Activated CD8-positive, alpha-beta T cell treated with anti-CD3 and anti-CD28 coated beads, Interleukin-2, amount 10 ng/mL, durations not matched to agents 7 days and 5 days (primary cell): ENCODE measurements at regions not wholly inside any gene's neighbourhood (a gene's known extent, or its start where the extent isn't known, plus 50 kb on each side); places are given as distances from the start of the nearest gene placed in this dataset.

ENCODE experiments used
- ATAC-seq: fragments of 150-1000 bp; cut with Tn5 transposase; one replicate; pipeline ENCODE4 v1.10.0; 2021; ENCODE audit warnings: moderate library complexity
- CTCF ChIA-PET: fragments of 350-600 bp; sonication (Branson Sonifier 250); formaldehyde crosslinking; loops from one replicate; lab custom pipeline; 2021; ENCODE audit warnings: antibody characterized with exemption; lab: Charles Lee
- POLR2A ChIA-PET: fragments of 350-600 bp; sonication (Branson Sonifier 250); formaldehyde crosslinking; loops from one replicate; lab custom pipeline; 2021; ENCODE audit warnings: antibody characterized with exemption; lab: Charles Lee
- DNase-seq: peaks from one replicate; pipeline ENCODE4 v3.0.0-alpha.2; 2020
- H3K27ac Mint-ChIP-seq: one replicate; pipeline ENCODE4 v1.8.0; 2021; ENCODE audit warnings: mild to moderate bottlenecking, mixed read lengths
- H3K27me3 Mint-ChIP-seq: one replicate; pipeline ENCODE4 v1.8.0; 2021; ENCODE audit warnings: low read depth, mixed read lengths
- H3K36me3 Mint-ChIP-seq: one replicate; pipeline ENCODE4 v1.8.0; 2021; ENCODE audit warnings: low read depth, mixed read lengths
- H3K4me1 Mint-ChIP-seq: one replicate; pipeline ENCODE4 v1.8.0; 2021; ENCODE audit warnings: low read depth, mixed read lengths
- H3K4me3 Mint-ChIP-seq: one replicate; pipeline ENCODE4 v1.8.0; 2021; ENCODE audit warnings: mild to moderate bottlenecking, mixed read lengths
- H3K9me3 Mint-ChIP-seq: one replicate; pipeline ENCODE4 v1.8.0; 2022; ENCODE audit warnings: mixed read lengths; ENCODE audit not compliant: insufficient read depth

DNA sequence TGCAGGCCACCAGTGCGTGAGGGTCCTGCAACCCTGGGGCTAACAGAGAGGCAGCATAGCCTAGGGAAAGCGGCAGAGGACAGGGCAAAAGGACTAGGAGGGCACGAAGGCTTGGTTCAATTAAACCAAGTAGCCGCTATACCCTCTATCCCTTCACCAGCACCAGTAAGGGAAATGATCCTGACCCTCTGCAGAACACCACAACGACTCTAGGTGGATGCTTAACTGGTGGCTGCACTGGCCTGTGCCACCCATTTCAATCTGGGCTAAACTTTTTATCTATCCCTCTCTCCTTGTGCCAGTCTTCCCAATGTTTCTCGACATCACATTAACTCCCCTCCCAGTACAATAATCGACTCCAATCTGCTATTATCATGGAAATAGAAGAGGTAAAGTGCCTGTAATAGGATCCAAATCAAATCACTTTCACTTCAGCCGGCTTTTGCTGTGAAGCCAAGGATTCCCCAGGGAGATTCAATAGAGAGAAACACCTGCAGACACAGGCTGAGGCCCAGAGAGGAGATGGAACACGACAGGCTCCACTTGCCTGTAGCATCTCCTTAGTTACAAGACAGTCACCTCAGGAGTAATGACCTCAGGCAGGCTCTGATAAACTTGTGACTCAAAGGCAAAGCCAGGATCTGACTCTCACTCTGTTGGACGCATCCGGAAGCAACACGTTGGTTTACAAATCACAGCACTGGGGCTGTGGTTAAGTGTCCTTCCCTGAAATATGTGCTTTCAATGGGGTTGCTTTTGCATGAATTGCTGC lies 791.6 kb upstream of the ARRDC4 start:
- Mint-ChIP-seq H3K9me3 (peaks cover 3% of the 10 kb centered on the region), H3K36me3 (no peaks in the 10 kb centered on the region), H3K4me3 (no peak overlapping the region), H3K27ac (no peak overlapping the region), H3K4me1 (no peaks in the 10 kb centered on the region), H3K27me3 (no peaks in the 10 kb centered on the region)
- CTCF ChIA-PET, result no interaction called here
- POLR2A ChIA-PET, result no interaction called here
- DNase-seq (no peak), ATAC-seq (no peak)

DNA sequence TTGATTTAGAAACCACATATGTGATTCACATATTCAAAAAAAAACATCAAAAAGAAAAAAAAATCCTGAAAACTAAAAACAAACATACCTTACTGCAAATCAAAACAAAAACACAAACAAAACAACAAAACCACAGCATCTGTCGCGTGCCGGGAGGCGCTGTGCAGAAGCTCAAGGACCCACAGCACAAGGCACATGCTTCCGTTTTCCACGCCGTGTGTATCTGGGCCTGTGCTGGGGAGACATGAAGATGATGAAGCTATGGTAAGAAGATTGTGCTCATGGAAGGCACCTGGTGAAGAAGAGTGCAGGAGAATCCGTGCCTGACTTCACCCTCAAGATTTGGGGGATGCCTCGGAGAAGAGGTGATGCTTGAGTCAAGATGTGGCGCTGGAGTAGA lies 788.9 kb upstream of the ARRDC4 start:
- H3K4me3 Mint-ChIP-seq, result no peak overlapping the region
- H3K27ac Mint-ChIP-seq, result no peak overlapping the region
- CTCF ChIA-PET, result no interaction called here
- ATAC-seq, result no peak
- no peak for DNase-seq
- no peaks in the 10 kb centered on the region for H3K36me3 Mint-ChIP-seq
- no peaks in the 10 kb centered on the region for H3K4me1 Mint-ChIP-seq
- peaks cover 3% of the 10 kb centered on the region for H3K9me3 Mint-ChIP-seq
- POLR2A ChIA-PET, result no interaction called here
- H3K27me3 Mint-ChIP-seq, result no peaks in the 10 kb centered on the region

DNA sequence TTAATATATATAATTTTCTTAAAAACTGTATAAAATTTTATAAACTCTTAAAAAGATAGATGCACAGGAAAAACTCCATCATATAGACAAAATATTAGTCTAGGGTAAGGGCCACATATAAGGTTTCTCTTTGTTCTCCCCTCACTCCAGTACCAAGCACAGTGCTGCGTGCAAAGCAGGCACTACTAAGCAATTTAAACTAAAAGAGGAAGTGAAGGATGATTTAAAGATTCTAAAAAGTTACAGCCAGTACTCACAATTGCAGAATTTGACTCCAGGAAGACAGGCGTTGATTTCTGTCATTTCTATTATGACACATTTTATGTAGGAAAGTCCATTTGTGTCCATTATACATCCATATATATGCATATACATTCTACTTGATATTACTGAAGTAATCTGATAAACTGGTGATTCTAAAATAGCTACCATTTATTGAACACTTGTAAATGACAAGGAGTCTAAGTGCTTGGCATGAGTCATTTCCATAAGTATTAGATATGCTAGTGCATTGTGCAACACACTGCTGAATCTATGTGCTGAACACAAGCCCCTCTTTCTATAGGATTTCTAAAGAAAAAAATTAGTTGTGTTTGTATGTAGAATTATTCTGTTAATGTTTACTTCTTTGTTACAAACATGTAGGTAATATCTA lies 785.5 kb upstream of the ARRDC4 start:
- H3K4me1 Mint-ChIP-seq, result no peaks in the 10 kb centered on the region
- H3K36me3 Mint-ChIP-seq, result no peaks in the 10 kb centered on the region
- ChIA-PET POLR2A (no interaction called here), CTCF (no interaction called here)
- no peak overlapping the region for H3K27ac Mint-ChIP-seq
- H3K4me3 Mint-ChIP-seq, result no peak overlapping the region
- ATAC-seq (no peak), DNase-seq (no peak)
- H3K9me3 Mint-ChIP-seq, result peaks cover 3% of the 10 kb centered on the region
- no peaks in the 10 kb centered on the region for H3K27me3 Mint-ChIP-seq

DNA sequence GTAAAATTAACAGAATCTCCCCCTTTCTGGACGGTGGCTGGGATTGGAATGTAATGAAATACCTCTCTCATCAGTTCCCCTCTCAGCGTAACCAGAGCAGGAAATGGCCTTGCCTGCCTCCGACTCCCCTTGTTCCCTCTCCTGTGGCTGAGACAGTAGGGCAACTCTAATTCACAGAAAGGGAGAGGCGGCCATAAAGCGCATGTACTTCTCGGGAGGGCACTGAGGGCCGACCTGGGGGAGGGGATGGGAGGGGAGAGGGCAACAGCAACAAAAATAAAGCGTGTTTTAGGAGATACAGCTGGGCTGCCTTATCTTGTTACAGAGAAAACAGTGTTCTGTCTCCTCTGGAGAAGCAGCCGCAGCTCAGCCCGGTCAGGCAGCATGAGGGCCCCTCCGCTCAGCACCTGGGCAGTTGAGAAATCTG lies 783.3 kb upstream of the ARRDC4 start:
- Mint-ChIP-seq H3K4me1 (no peaks in the 10 kb centered on the region), H3K4me3 (no peak overlapping the region), H3K27ac (no peak overlapping the region), H3K36me3 (no peaks in the 10 kb centered on the region), H3K9me3 (peaks cover 3% of the 10 kb centered on the region), H3K27me3 (no peaks in the 10 kb centered on the region)
- DNase-seq, result no peak
- CTCF ChIA-PET, result no interaction called here
- ATAC-seq, result no peak
- POLR2A ChIA-PET, result no interaction called here

DNA sequence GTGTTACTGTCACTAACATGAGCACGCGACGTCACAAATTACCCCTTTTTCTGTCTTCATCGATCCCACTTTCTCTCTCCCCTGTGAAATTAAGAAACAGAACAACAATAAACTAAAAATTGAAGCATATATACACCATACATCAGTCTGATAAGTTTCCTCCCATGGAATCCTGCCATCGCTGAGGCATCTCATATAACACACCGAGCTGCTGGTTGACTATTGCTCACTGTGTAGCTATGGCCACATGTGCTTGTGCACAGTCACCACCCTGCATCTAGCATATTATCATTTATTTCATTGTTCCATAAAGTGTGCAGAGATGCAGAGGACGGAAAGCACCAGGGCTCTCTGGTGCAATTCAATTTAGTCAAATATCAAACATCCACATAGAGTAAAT lies 777.9 kb upstream of the ARRDC4 start:
- ChIA-PET CTCF (no interaction called here), POLR2A (no interaction called here)
- ATAC-seq (no peak), DNase-seq (no peak)
- Mint-ChIP-seq H3K4me3 (no peak overlapping the region), H3K4me1 (no peaks in the 10 kb centered on the region), H3K27me3 (no peaks in the 10 kb centered on the region), H3K36me3 (no peaks in the 10 kb centered on the region), H3K27ac (no peak overlapping the region), H3K9me3 (peaks cover 10% of the 10 kb centered on the region)

DNA sequence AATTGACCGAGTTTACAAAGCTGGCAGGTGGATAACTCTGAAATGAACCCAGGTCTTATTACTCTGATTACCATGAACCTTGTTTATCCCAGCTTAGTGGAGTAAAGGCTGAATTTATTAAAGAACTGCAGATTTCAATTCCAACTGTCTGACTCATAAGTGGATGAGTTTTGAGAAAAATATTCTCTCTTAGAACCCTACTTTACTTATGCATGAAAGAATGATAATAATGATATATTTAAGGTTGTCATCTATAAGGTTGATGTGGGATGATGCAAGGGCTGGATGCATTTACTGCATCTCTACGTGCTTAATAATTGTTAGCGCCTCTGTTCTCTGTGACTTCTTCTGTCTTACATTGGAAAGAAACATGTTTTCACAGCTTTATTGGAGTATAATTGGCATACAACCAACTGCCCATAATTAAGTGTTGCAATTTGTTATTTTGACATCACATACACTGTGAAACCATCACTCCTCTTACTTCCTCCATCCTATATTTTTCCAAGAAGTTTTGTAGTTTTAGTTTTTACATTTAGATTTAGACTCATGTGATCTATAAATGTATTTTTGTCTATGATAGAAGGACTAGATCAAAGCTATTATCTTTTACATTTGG lies 771.2 kb upstream of the ARRDC4 start:
- no peak for ATAC-seq
- POLR2A ChIA-PET, result no interaction called here

DNA sequence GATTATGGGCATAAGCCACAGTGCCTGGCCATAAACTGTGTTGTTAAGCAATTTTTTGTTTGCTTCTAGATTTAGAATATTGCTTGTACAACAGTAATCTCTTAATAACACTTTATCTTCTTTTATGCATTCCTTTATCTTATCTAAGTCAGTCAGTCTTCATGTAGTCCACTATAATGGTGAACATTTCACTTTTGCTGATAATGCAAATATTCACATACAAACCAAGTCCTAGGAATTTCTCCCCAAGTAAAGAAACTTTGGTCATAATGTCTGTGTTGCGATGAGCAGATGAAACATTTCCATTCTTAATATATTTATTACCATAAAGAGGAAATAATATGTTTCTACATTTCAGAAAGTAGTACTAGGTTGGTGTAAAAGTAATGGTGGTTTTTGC lies 765.8 kb upstream of the ARRDC4 start:
- no peaks in the 10 kb centered on the region for H3K36me3 Mint-ChIP-seq
- H3K4me3 Mint-ChIP-seq, result no peak overlapping the region
- CTCF ChIA-PET, result no interaction called here
- POLR2A ChIA-PET, result no interaction called here
- ATAC-seq (no peak), DNase-seq (no peak)
- H3K4me1 Mint-ChIP-seq, result no peaks in the 10 kb centered on the region
- H3K27me3 Mint-ChIP-seq, result no peaks in the 10 kb centered on the region
- H3K27ac Mint-ChIP-seq, result no peak overlapping the region
- H3K9me3 Mint-ChIP-seq, result no peaks in the 10 kb centered on the region

More for the DNA sequence above, 771.2 kb upstream of the ARRDC4 start:
- no peak for DNase-seq
- Mint-ChIP-seq H3K27ac (no peak overlapping the region), H3K4me3 (no peak overlapping the region), H3K4me1 (no peaks in the 10 kb centered on the region), H3K36me3 (no peaks in the 10 kb centered on the region), H3K27me3 (no peaks in the 10 kb centered on the region), H3K9me3 (peaks cover 14% of the 10 kb centered on the region)
- CTCF ChIA-PET, result no interaction called here

DNA sequence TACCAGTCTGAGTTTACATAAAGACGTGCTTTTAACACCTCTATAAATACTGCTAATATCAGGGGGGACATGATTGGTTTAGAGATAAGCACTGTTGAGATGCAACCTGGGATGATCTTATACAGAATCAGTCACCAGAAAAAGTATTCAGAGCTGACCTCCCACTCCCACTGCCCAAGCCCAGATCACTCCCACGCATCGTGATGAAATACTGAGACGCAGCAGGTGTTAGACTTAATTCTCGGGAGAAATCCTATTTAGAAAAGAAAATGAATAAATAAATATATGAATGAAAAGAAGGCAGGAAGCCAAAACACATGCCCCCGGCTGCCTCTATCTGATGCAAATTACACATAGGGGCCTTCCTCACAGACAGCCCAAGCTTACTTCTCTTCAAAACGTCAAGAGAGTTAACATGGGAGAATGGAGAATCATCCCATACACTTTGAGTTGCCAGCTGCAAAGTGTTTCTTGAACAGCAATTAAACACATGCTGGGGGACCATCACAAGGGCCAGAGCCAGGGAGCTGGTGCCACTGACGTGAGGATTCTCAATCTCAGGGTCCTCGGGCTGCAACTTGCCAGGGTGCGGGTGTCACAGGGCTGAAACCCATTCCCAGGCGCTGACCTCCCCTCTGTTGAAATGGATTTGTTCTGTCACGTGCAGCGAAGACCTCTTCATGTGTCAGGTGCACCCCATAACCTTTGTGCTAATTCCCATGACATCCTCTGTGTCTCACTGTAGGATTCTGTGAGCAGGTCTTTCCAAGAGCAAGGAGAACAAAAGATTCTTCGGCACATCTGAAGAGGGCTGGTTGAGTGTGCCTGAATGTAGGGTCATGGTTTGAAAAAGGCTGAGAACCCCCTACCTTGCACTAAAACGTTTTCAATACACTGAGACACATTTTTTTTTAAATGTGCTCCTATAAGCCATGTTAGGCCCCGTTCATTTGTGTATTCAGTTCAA lies 764.2 kb upstream of the ARRDC4 start:
- H3K4me1 Mint-ChIP-seq, result no peaks in the 10 kb centered on the region
- no peaks in the 10 kb centered on the region for H3K9me3 Mint-ChIP-seq
- H3K36me3 Mint-ChIP-seq, result no peaks in the 10 kb centered on the region
- ATAC-seq, result no peak
- H3K27me3 Mint-ChIP-seq, result no peaks in the 10 kb centered on the region
- POLR2A ChIA-PET, result interaction anchor here (0.6 kb wide), 1 partner anchor 392 kb away, joined by 3 read pairs; no protein-coding TSS in a partner anchor
- H3K27ac Mint-ChIP-seq, result no peak overlapping the region
- H3K4me3 Mint-ChIP-seq, result no peak overlapping the region
- CTCF ChIA-PET, result no interaction called here
- no peak for DNase-seq

DNA sequence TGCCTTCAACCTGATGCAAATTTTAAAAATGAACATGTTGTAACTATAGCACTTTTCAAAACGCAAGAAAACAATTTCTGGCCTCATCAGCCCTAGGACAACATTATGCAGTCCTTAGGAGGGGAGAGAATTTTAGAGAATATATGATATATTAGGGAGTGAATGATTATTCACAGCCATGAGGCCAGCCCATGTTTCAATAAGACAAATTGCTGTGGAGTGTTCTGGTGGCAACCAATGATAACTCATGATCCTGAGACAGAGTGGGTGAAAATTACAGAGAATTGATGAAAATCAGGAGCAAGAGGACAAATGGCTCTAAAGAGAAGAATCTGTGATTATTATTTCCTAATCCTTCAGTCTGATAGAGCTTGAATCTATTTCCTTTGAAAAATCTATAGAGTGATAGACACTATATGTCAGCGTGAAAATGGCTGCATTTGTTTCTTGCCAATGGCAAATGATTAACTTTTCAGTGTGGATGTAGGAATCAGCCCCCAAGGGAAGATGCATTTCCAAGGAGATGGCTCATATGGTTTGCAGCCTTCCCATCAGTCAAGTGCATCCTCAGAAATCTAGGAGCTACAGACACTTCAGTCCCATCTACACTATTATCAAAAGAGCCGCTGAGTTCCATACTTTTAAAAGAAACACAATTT lies 761.0 kb upstream of the ARRDC4 start:
- Mint-ChIP-seq H3K4me1 (no peaks in the 10 kb centered on the region), H3K36me3 (no peaks in the 10 kb centered on the region)

DNA sequence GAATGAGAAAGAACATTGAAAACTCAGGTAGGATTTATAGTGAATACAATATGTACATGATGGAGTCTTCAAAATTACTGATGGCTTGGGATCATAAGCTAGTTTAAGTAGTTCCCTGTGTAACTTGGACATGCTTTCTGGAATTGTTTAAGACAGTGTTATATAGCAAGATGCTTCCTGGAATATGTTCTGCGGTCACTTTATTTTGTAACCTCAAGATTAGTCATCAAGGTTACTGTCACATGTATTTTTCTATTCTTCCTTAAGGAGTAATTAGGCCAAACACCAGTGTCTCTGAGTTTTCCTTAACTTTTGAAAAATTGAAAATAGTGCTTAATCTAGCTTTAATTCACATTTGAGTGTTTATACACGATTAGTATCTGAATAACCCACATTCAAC lies 760.3 kb upstream of the ARRDC4 start:
- no peaks in the 10 kb centered on the region for H3K4me1 Mint-ChIP-seq
- DNase-seq (no peak), ATAC-seq (no peak)
- H3K27ac Mint-ChIP-seq, result no peak overlapping the region
- H3K9me3 Mint-ChIP-seq, result no peaks in the 10 kb centered on the region
- no peaks in the 10 kb centered on the region for H3K36me3 Mint-ChIP-seq
- CTCF ChIA-PET, result no interaction called here
- H3K27me3 Mint-ChIP-seq, result no peaks in the 10 kb centered on the region
- no peak overlapping the region for H3K4me3 Mint-ChIP-seq
- POLR2A ChIA-PET, result no interaction called here

More for the DNA sequence above, 761.0 kb upstream of the ARRDC4 start:
- DNase-seq (no peak), ATAC-seq (no peak)
- ChIA-PET CTCF (no interaction called here), POLR2A (no interaction called here)
- H3K4me3 Mint-ChIP-seq, result no peak overlapping the region
- no peaks in the 10 kb centered on the region for H3K9me3 Mint-ChIP-seq
- H3K27ac Mint-ChIP-seq, result no peak overlapping the region
- H3K27me3 Mint-ChIP-seq, result no peaks in the 10 kb centered on the region

DNA sequence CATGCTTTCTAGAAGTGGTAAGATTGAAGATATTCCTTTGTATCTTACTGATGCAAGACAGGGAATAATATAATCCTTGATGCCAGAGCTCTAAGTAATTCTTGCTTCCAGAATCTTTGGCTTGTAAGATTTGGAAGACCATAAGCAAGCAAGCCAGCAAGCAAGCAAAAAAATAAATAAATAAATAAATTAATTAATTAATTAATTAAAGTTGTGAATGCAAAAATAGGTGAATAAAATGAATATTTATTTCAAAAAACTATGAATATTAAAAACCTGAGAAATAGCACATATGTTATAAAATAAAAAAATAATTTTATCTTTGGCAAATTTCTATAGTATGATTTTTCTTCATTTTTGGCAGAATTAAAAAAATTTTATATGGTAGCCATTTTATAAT lies 750.2 kb upstream of the ARRDC4 start:
- no peaks in the 10 kb centered on the region for H3K9me3 Mint-ChIP-seq
- ChIA-PET POLR2A (no interaction called here), CTCF (no interaction called here)
- H3K27ac Mint-ChIP-seq, result no peak overlapping the region
- no peaks in the 10 kb centered on the region for H3K4me1 Mint-ChIP-seq
- DNase-seq (no peak), ATAC-seq (no peak)
- no peaks in the 10 kb centered on the region for H3K27me3 Mint-ChIP-seq
- no peaks in the 10 kb centered on the region for H3K36me3 Mint-ChIP-seq
- no peak overlapping the region for H3K4me3 Mint-ChIP-seq
